Activated CD4-positive, alpha-beta T cell treated with anti-CD3 and anti-CD28 coated beads, Interleukin-2, amount 50 U/mL, for 24 hours (primary cell): ENCODE measurements at regions not wholly inside any gene's neighbourhood (a gene's known extent, or its start where the extent isn't known, plus 50 kb on each side); places are given as distances from the start of the nearest gene placed in this dataset.

Source experiments
- DNase-seq, 2 donors: peaks; one replicate each; pipeline ENCODE4 v3.0.0-alpha.2; 2020; ENCODE audit warnings: low read depth in 1 of 2, low spot score in 1 of 2

DNA sequence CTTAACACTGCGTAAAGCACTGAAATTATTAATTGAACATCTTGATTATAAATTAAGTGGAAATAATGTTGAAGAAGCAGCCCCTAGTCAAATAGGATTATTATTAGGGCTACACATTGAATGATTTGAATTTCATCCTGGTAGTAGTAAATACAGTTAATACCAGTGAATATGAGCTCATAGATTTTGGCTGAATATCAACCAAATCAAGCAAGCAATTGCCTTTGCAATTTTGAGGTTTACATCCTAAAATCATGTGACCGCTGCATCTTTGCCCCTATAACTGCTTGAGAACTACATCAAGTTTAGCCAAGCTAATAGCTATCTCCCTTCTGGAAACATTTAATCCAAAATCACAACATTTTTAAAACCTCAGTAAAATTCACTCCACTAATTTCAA is 801.2 kb upstream of the PIK3C3 start:
- no peak for DNase-seq

DNA sequence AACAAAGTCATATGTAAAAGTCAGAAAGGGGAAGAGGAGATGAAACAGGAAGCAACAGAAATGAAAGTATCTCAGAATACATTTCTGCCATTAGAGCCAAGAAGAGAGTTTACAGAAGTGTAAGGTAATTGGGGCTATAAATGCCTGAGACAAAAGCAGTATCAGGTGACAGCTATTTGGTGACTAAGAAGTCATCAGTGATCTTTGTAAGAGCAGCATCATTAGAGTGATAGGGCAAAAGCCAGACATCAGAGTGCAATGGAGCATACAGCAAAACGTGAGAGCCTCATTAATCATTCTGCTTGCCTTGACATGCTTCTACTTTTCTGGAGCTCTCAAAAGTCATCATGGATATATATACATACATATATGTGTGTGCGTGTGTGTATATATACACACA is 804.7 kb upstream of the PIK3C3 start:
- no peak for DNase-seq

DNA sequence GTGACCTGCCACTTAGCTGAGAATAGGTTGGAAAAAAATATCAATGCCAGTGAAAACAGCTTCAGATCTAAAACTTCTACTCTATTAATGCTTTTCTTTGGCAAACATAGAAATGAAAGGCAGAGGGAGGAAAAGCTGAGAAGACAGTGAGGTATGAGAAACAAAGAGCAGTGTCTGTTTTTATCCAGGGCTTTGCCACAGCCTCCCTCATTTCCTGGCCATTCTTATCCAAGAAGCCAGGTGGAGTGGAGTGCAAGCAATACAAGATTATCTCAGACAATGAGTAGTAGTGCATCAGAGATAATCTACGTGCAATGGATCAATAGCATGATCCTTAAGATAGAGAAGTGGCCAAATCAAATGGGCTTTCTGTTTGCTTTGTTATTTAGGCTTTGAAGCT is 808.7 kb upstream of the PIK3C3 start:
- no peak for DNase-seq

DNA sequence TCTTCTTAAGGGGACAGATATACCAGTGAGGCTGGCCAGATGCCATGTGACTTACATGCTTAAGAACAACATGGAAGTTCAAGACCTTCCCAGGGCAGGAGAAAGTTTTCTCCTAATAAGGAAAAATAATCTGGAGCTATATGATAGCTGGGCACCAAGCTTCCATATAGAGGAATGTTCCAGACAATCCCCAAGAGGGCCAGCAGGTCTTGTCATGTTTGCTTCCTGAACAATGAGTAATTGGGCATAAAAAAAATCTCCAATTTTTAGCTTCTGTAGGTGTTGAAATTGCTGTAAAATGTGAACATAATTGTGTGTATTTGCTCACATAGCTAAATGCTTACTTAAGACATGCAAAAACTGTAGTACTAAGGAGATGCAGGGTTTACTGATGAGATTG is 809.5 kb upstream of the PIK3C3 start:
- DNase-seq: no peak

- no peak for DNase-seq
Observed at GRCh38 chr18:41144441-41144840, 810.6 kb upstream of the PIK3C3 start.

- no peak for DNase-seq
Observed at GRCh38 chr18:41140506-41140905, 814.5 kb upstream of the PIK3C3 start.

GRCh38 chr18:41135146-41135545 is 819.9 kb upstream of the PIK3C3 start:
- no peak for DNase-seq

DNA sequence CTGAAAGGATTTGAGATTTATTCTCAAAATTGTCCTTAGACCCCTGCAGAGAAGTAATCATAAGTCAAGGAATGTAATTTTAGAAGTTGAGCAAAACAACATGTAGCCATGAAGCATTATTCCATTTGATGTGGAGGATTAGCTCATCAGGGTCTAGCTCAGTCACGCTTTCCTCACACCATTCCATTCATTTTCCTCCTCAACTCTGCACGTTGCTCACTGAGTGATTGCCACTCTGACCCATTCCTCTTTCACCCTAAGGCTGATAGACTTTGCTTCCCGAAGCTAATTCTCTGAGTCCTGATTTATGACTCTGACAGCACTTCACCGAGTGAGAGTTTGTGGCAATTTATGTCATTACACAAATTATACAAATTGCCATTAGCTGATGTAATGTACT is 820.6 kb upstream of the PIK3C3 start:
- DNase-seq: no peak

DNA sequence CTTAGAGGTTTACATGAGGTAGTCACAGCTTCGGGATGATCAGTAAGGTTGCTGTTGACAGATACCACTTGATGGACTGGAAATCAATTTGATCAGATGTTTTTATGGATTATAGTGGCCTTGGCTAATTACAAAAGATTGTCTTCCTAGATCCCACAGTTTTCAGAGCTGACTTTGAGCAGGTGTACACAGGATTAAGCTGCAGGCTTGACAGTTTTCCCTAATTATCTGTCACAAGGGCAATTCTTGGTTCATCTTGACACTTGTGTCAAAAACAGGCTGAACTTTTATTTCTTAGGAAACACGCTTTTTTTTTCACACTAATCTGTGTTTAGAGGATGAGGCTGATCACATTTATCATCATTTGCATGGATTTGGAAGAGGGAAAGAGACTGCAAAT is 824.0 kb upstream of the PIK3C3 start:
- DNase-seq: no peak

- DNase-seq: no peak
Observed at GRCh38 chr18:41128545-41128944, 826.5 kb upstream of the PIK3C3 start.

- DNase-seq: no peak
Observed at GRCh38 chr18:41128126-41128525, 826.9 kb upstream of the PIK3C3 start.

DNA sequence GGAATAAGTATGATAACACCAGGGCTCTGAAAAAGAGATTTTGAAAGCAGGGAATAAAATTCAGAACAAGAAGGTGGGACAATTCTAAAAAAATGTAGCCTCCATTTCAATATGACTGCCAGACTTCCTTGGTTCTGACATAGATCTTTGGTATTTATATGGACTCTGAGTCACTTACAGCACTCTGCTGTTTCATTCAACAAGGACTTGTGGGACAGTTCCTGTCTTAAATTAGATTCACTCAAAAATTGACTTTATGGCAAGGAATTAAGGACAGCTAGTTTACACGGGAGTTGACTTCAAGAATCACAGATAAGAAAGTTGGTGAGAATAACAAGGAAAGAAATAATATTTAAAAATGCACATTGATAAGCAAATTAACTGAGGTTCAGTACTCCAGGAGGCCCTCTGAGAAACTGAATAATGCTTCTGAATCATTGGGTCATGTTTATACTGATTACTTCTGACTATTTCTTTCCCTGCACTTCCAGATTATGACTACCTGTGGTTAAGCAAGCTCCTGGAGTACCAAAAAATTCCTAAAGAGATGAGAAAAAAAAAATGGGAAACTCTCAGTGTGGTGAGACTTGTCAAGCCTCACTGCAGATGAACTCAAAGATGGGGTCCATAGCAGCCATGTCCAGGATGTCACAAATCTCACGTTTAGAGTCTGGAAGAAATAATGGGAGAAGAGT is 828.3 kb upstream of the PIK3C3 start:
- no peak for DNase-seq

- DNase-seq: no peak
Observed at GRCh38 chr18:41121116-41121826, 833.8 kb upstream of the PIK3C3 start.

- no peak for DNase-seq
Observed at GRCh38 chr18:41119031-41119430, 836.0 kb upstream of the PIK3C3 start.

DNA sequence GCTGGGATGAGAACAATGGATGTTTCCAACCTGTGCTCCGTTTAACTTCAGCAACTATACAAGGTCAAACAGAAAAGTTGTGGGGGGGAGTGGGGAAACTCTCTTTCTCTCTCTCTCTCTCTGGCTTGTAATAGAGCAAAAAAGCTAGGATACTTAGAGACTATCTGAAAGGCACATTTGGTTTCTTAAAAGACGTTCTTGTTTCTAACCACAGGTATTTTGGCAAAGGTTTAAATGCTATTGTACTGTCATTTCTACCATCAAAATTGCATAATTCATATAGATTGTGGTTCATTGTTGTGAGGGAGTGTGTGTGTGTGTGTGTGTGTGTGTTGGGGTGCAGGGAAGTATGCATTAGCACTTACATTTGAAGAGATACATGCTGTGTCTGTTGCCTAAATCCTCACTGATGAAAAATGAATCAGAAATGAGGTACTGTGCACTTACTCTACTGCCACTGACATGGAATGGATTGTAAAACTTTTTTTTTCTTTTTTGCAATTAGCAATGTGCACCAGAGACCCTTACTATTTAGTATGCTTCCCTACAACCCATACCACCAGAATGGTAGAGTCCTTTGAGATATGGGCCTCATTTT is 841.0 kb upstream of the PIK3C3 start:
- DNase-seq: no peak

DNA sequence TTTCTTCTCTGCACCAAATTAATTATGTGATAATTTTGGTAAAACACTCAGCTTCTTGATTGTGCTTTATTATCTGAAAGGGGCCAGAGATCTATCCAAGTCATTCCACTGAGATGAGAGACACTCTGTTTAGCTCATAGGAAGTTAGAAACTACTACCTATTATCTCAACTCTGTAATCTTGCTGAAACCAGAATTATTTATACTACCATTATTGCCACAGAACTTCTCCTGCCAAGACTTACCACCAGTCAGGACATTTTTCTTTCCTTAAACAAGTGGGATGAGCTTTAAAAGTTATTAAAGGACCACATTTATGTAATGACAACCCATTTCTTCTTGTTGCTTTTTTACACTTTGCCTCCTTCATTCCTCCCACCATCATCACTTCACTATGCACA is 855.6 kb upstream of the PIK3C3 start:
- no peak for DNase-seq

GRCh38 chr18:41096504-41096903 is 858.5 kb upstream of the PIK3C3 start:
- DNase-seq: no peak

- DNase-seq: no peak
Observed at GRCh38 chr18:41077076-41077475, 878.0 kb upstream of the PIK3C3 start.

DNA sequence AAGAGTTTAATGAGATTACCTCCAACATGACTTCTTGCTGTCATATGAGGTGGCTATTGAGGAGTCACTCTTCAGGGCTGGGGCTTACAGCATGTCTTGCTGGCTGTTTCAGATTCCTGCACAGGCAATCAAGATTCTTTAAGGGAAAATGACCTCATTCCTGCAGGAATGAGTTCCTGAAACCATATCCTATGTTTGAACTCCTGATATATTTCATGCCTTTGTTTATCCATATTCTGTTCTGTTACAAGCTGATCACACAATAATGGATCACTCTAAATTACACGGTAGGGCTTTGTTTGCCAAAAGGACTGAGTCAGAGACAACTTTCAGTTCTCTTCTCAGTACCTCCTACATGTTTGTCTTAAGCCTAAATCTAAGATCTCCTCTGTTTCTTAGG is 879.8 kb upstream of the PIK3C3 start:
- DNase-seq: no peak

- no peak for DNase-seq
Observed at GRCh38 chr18:41073372-41073954, 881.6 kb upstream of the PIK3C3 start.

DNA sequence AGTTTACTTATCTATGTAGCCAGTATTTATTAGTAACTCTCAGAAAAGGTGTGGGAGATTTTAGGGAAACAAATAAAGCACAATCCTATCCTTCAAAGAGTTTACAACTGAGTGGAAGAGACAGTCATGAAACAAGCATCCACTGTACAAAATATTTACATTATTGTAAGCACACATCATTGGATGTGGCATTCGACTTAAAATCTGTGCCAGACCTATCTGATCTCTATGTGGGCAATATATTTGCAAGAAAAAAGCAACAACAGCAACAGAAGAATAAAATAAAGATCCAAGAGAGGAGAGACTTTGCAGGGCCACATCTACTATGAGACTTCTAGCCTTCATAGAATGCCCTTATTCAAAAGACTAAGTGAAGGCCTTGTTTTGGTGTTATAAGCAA is 882.1 kb upstream of the PIK3C3 start:
- DNase-seq: no peak

GRCh38 chr18:41071826-41072225 is 883.2 kb upstream of the PIK3C3 start:
- DNase-seq: no peak
